Suppressor macrophage treated with lipopolysaccharide for 4 hours (primary cell): ENCODE measurements at regions not wholly inside any gene's neighbourhood (a gene's known extent, or its start where the extent isn't known, plus 50 kb on each side); places are given as distances from the start of the nearest gene placed in this dataset.
"Not testable (repeated sequence)": the region's sequence is repeated elsewhere in the genome, so short reads cannot be mapped to it uniquely, and the experiment has no call there.

Experiments
- DNase-seq: peaks from one replicate; pipeline ENCODE4 v3.0.0-alpha.2; 2020

DNA sequence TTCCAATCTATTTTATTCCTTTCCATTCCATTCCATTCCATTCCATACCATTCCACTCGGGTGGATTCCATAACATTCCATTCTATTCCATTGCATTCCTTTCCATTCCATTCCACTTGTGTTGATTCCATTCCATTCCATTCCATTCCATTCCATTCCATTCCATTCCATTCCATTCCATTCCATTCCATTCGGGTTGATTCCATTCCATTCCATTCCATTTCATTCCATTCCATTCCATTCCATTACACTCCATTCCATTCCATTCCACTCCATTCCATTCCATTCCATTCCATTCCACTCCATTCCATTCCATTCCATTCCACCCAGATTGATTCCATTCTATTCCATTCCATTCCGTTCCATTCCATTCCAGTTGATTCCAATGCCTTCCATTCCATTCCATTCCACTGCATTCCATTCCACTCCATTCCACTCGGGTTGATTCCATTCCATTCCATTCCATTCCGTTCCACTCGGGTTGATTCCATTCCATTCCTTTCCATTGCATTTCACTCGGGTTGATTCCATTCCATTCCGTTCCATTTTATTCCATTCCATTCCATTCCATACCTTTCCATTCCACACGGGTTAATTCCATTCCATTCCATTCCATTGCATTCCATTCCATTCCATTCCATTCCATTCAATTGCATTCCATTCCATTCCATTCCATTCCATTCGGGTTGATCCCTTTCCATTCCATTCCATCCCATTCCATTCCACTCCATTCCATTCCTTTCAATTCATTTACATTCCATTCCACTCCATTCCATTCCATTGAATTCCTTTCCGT, 168.4 kb downstream of the CWH43 start:
- peak; percentile 61 for DNase-seq

DNA sequence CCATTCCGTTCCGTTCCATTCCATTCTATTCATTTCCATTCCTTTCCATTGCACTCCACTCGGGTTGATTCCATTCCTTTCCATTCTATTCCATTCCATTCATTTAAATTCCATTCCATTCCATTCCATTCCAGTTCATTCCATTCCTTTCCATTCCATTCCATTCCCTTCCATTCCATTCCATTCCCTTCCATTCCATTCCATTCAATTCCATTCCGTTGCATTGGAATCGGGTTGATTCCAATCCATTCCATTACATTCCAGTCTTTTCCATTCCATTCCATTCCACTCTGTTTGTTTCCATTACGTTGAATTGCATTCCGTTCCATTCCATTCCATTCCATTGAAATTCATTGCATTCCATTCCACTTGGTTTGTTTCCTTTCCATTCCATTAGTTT, 169.2 kb downstream of the CWH43 start:
- not testable (repeated sequence) for DNase-seq

- DNase-seq = not testable (repeated sequence)
Observed at GRCh38 chr4:49156309-49156708, 170.2 kb downstream of the CWH43 start.

- not testable (repeated sequence) for DNase-seq
Observed at GRCh38 chr4:49157630-49158029, 171.6 kb downstream of the CWH43 start.

- DNase-seq = not testable (repeated sequence)
Observed at GRCh38 chr4:49161111-49161541, 175.1 kb downstream of the CWH43 start.

GRCh38 chr4:49164916-49165315, 178.8 kb downstream of the CWH43 start:
- DNase-seq = not testable (repeated sequence)

- not testable (repeated sequence) for DNase-seq
Observed at GRCh38 chr4:49177847-49178246, 191.8 kb downstream of the CWH43 start.

GRCh38 chr4:49181088-49181487, 195.0 kb downstream of the CWH43 start:
- not testable (repeated sequence) for DNase-seq

- DNase-seq = not testable (repeated sequence)
Observed at GRCh38 chr4:49211396-49212194, 225.5 kb downstream of the CWH43 start.

GRCh38 chr4:49213250-49213649, 227.2 kb downstream of the CWH43 start:
- not testable (repeated sequence) for DNase-seq

- DNase-seq = not testable (repeated sequence)
Observed at GRCh38 chr4:49213750-49214149, 227.7 kb downstream of the CWH43 start.

- not testable (repeated sequence) for DNase-seq
Observed at GRCh38 chr4:49214453-49215081, 228.5 kb downstream of the CWH43 start.

DNA sequence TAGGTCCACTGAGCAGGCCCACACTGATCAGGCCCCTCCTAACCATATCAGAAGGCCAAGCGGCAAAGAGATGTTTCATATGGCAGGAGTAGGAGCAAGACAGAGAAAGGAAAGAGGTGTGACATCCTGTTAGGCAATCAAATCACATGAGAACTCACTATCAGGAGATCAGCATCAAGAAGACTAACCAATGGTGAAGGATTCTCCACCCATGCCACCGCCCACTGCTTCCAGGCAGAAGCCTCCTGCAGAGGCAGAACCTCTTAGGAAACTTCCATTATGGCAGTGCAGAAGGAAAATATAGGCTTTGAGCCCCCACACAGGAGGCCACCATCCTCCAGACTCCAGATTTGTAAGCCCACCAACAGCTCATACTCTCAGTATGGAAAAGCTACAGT, 229.0 kb downstream of the CWH43 start:
- DNase-seq = not testable (repeated sequence)

DNA sequence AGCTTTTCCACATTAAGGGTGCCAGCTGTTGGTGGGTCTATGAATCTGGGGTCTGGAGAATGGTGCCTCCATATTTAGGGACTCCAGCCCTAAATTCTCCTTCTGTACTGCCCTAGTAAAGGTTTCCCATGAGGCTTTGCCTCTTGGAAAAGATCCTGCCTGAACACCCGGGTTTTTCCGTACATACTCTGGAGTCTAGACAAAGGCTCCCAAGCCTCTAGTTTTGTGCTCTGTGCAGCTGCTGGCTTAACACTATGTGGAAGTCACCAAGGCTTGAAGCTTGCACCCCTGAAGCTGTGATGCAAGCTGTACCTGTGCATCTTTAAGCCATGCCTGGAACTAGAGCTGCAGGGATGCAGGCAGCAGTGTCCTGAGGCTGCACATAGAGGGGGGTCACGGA, 230.5 kb downstream of the CWH43 start:
- DNase-seq = not testable (repeated sequence)

DNA sequence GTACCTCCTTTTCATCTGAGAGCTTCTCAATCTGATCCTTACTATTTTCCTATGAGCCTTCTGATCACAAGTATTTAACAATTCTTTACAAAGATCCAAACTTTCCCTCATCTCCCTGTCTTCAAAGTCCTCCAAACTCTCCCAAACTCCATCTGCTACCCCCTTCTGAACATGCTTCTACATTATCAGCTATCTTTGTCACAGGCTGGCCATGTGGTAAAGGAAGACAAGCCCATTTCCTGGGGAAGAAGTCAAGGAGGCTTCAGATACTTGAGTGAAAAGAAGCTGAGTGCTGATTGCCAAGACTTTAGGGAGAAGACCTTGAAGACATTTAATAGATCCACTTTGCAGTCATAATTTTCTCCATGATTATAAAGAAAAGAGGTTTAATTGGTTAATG, 231.4 kb downstream of the CWH43 start:
- no peak for DNase-seq

DNA sequence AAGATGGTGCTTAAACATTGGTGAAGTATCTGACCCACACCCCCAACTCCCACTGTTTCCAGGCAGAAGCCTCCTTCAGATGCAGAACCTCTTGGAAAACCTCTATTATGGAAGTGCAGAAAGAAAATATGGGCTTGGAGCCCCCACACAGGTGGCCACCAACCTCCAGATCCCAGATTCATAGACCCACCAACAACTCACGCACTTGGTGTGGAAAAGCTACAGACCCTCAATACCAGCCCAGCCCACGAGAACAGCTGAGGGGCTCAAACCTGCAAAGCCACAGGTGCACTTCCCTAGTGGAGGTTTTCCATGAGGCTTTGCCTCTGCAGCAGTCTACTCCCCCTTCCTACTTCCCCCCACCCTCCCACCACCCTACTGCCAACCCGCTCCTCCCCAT, 232.0 kb downstream of the CWH43 start:
- DNase-seq = not testable (repeated sequence)

GRCh38 chr4:49218931-49219330, 232.9 kb downstream of the CWH43 start:
- DNase-seq = not testable (repeated sequence)

GRCh38 chr4:49219489-49220225, 233.6 kb downstream of the CWH43 start:
- not testable (repeated sequence) for DNase-seq

DNA sequence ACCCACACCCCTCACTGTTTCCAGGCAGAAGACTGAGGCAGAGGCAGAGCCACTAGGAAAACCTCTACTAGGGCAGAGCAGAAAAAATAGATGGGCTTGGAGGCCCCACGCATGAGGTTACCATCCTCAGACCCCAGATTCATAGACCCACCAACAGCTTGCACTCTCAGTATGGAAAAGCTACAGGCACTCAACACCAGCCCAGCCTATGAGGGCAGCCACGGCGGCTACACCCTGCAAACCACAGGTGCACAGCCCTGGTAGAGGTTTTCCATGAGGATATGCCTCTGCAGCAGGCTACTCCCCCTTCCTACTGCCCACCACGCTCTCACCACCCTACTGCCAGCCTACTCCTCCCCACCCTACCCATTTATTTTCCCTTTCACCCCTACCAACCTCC, 235.1 kb downstream of the CWH43 start:
- no peak for DNase-seq

DNA sequence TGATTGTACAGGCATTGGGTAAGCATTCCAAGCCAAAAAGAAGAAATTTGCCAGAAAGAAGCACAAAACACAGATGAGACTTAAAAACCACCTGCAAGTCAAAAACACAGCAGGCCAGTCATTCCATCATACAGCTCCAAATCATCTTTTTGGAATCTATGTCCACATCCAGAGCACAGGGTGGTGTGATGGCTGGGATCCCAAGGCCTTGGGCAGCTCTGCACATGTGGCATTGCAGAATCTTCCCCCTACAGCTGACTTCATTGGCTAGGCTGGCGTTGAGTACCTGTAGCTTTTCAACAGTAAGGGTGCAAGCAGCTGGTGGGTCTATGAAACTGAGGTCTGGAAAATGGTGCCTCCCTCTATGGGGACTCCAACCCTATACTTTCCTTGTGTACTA, 236.7 kb downstream of the CWH43 start:
- DNase-seq = not testable (repeated sequence)

DNA sequence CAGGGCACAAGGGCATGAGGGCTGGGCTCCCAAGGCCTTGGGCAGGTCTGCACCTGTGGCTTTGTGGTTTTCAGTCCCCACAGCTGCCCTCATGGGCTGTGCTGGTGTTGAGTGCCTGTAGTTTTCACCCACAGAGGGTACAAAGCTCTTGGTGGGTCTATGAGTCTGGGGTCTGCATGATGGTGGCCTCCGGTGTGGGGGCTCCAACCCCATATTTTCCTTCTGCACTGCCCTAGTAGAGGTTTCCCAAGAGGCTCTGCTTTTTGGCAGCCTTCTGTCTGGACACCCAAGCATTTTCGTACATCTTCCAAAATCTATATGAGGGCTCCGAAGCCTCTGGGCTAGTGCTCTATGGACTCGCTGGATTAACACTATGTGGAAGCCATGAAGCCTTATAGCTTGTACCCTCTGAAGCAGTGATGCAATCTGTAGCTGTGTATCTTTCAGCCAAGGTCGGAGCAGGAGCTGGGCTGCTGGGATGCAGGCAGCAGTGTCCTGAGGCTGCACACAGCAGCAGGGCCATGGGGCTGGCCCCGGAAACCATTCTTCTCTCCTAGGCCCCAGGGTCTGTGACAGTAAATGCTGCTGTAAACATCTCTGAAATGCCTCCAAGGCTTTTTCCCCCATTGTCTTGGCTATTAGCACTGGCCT, 240.3 kb downstream of the CWH43 start:
- not testable (repeated sequence) for DNase-seq

DNA sequence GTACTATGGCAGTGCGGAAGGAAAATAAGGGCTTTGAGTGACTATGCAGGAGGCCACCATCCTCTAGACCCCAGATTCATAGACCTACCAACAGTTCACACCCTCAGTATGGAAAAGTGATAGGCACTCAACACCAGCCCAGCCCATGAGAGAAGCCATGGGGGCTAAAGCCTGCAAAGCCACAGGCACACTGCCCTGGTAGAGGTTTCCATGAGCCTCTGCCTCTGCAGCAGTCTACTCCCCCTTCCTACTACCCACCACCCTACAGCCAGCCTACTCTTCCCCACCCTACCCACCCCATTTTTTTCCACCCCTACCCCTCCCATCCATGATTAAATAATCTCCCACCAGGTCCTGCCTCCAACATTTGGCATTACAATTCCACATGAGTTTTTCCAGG, 241.9 kb downstream of the CWH43 start:
- DNase-seq = not testable (repeated sequence)
